ENCODE measurements at regions not wholly inside any gene's neighbourhood (a gene's known extent, or its start where the extent isn't known, plus 50 kb on each side); places are given as distances from the start of the nearest gene placed in this dataset.
"Not testable (repeated sequence)": the region's sequence is repeated elsewhere in the genome, so short reads cannot be mapped to it uniquely, and the experiment has no call there.

GRCh38 chr5:113652161-113652560, 138.7 kb downstream of the YTHDC2 start:
- no peak for DNase-seq

- no peak for DNase-seq
Observed at GRCh38 chr5:113654828-113655227, 141.3 kb downstream of the YTHDC2 start.

- no peak for DNase-seq
Observed at GRCh38 chr5:113660206-113660605, 146.7 kb downstream of the YTHDC2 start.

GRCh38 chr5:113660706-113661250, 147.3 kb downstream of the YTHDC2 start:
- no peak for DNase-seq

- DNase-seq: peak; percentile 35
Observed at GRCh38 chr5:113663879-113664541, 150.5 kb downstream of the YTHDC2 start.

- DNase-seq: no peak
Observed at GRCh38 chr5:113673041-113673440, 159.5 kb downstream of the YTHDC2 start.

GRCh38 chr5:113675166-113675565, 161.7 kb downstream of the YTHDC2 start:
- no peak for DNase-seq

GRCh38 chr5:113678202-113678601, 164.7 kb downstream of the YTHDC2 start:
- DNase-seq: no peak

GRCh38 chr5:113678924-113679575, 165.6 kb downstream of the YTHDC2 start:
- no peak for DNase-seq

GRCh38 chr5:113680534-113680933, 167.0 kb downstream of the YTHDC2 start:
- no peak for DNase-seq

GRCh38 chr5:113682497-113683136, 169.1 kb downstream of the YTHDC2 start:
- no peak for DNase-seq

GRCh38 chr5:113683211-113683610, 169.7 kb downstream of the YTHDC2 start:
- no peak for DNase-seq

- no peak for DNase-seq
Observed at GRCh38 chr5:113686599-113686998, 173.1 kb downstream of the YTHDC2 start.

- no peak for DNase-seq
Observed at GRCh38 chr5:113689647-113690046, 176.2 kb downstream of the YTHDC2 start.

- DNase-seq: no peak
Observed at GRCh38 chr5:113692466-113692865, 179.0 kb downstream of the YTHDC2 start.

GRCh38 chr5:113692891-113693457, 179.5 kb downstream of the YTHDC2 start:
- DNase-seq: no peak

- DNase-seq: no peak
Observed at GRCh38 chr5:113693701-113694100, 180.2 kb downstream of the YTHDC2 start.

GRCh38 chr5:113694576-113694975, 181.1 kb downstream of the YTHDC2 start:
- DNase-seq: no peak

- no peak for DNase-seq
Observed at GRCh38 chr5:113703266-113703665, 189.8 kb downstream of the YTHDC2 start.

GRCh38 chr5:113705657-113706056, 192.2 kb downstream of the YTHDC2 start:
- no peak for DNase-seq

GRCh38 chr5:113713051-113713450, 199.6 kb downstream of the YTHDC2 start:
- no peak for DNase-seq

GRCh38 chr5:113715921-113716320, 202.4 kb downstream of the YTHDC2 start:
- not testable (repeated sequence) for DNase-seq

GRCh38 chr5:113719549-113719948, 206.1 kb downstream of the YTHDC2 start:
- no peak for DNase-seq

- no peak for DNase-seq
Observed at GRCh38 chr5:113721171-113721570, 207.7 kb downstream of the YTHDC2 start.

All from CD4-positive, alpha-beta T cell treated with Interleukin-6 for 4 hours (primary cell).